Colonic mucosa (tissue), 4 donors: ENCODE measurements at regions not wholly inside any gene's neighbourhood (a gene's known extent, or its start where the extent isn't known, plus 50 kb on each side); places are given as distances from the start of the nearest gene placed in this dataset.

Experiments used
- DNase-seq: peaks from one replicate; pipeline ENCODE4 v3.0.0-alpha.2; 2020
- H3K27ac ChIP-seq: fragments of 200-600 bp; one replicate; pipeline ENCODE4 v1.8.0; 2021
- H3K27me3 ChIP-seq: fragments of 200-600 bp; one replicate; pipeline ENCODE4 v1.8.0; 2021
- H3K36me3 ChIP-seq: fragments of 200-600 bp; one replicate; pipeline ENCODE4 v1.8.0; 2021
- H3K4me1 ChIP-seq: fragments of 200-600 bp; one replicate; pipeline ENCODE4 v1.8.0; 2021; ENCODE audit warnings: mild to moderate bottlenecking
- H3K4me3 ChIP-seq: fragments of 200-600 bp; one replicate; pipeline ENCODE4 v1.8.0; 2021
- H3K9ac ChIP-seq, 2 donors: one replicate each; pipeline ENCODE4 v1.7.0; 2013; ENCODE audit warnings: control low read depth in 2 of 2, low read depth in 2 of 2, low read length in 2 of 2
- H3K9me3 ChIP-seq: fragments of 200-600 bp; one replicate; pipeline ENCODE4 v1.8.0; 2021
- CTCF ChIP-seq: fragments of 200-600 bp; IDR thresholded peaks from one replicate; pipeline ENCODE4 v1.8.0; 2022; ENCODE audit warnings: antibody characterized with exemption, mild to moderate bottlenecking
- intact Hi-C: fragments of 100-400 bp; cut with DNase I; formaldehyde crosslinking; loops from one replicate; pipeline ENCODE4 v1.14.1; 2022
- donor health status: healthy.
- donor health status: DM: no; HTN: no; CAD: no.
- donor health status: DM: no; HTN: no; CAD: no.

- intact Hi-C loops = no loop called here
- H3K36me3 ChIP-seq = no peaks in the 10 kb centered on the region
Observed at GRCh38 chr20:17012546-17013226, 214.2 kb upstream of the PCSK2 start.

DNA sequence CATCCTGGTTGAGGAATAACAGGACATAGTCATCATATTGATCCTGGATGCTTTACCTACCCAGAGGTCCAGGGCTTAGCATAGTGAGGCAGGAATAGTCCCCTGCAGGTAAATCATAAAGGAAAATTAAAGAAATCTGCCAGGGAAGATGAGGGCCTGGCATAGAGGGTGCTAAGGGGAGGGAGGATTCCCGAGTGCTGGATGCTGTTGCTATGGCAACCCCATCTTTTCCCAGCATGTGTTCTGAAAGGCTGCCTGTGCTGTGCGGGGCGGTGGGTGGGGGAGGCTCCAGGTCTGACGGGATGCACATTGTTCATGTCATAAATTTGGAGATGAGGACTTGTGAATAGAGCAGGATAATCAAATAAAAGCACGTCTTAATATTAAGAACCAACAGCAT, 212.6 kb upstream of the PCSK2 start:
- no peaks in the 10 kb centered on the region for H3K4me1 ChIP-seq
- no peaks in the 10 kb centered on the region for H3K27me3 ChIP-seq
- TF ChIP-seq CTCF = no peak
- H3K9ac ChIP-seq = no peak overlapping the region
- no peak overlapping the region for H3K27ac ChIP-seq
- no peaks in the 10 kb centered on the region for H3K36me3 ChIP-seq
- intact Hi-C loops = no loop called here
- no peak for DNase-seq
- H3K9me3 ChIP-seq = no peaks in the 10 kb centered on the region
- no peak overlapping the region for H3K4me3 ChIP-seq

More at GRCh38 chr20:17012546-17013226, 214.2 kb upstream of the PCSK2 start:
- no peak for TF ChIP-seq CTCF
- no peaks in the 10 kb centered on the region for H3K27me3 ChIP-seq
- no peak overlapping the region for H3K27ac ChIP-seq
- H3K4me3 ChIP-seq = no peak overlapping the region
- DNase-seq = no peak
- H3K9me3 ChIP-seq = no peaks in the 10 kb centered on the region
- no peaks in the 10 kb centered on the region for H3K4me1 ChIP-seq
- no peak overlapping the region for H3K9ac ChIP-seq

DNA sequence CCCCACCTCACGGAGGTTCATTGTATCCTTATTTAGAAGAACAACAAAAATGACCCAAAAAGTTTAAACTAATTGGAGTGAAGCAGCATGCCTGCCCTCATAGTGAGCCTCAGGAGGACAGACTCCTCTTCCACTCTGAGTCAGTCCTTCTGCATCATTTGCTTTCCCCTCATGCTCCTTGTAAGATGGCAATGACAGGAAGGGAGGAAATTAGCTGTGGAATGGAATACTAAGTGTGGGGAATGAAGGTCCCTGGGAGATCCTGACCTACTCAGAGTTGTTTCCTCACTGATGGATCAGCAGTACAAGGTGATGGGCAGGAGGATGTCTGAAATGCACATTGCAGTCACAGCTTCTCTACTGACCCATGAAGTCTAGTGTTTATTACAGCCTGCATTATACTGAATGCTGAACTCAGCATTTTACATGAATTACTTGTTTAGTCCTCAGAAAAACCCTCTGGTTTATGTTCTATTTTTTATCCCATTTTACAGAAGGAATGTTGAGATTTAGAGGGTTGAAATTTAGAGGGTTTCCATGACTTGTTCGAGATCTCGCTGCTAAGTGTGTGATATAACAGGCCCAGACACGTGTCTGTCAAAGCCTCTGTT, 212.0 kb upstream of the PCSK2 start:
- no peak for TF ChIP-seq CTCF
- Histone ChIP-seq H3K27me3 (no peaks in the 10 kb centered on the region), H3K4me1 (no peaks in the 10 kb centered on the region), H3K9me3 (no peaks in the 10 kb centered on the region), H3K36me3 (no peaks in the 10 kb centered on the region), H3K9ac (no peak overlapping the region), H3K4me3 (no peak overlapping the region), H3K27ac (no peak overlapping the region)
- intact Hi-C loops = no loop called here
- DNase-seq = no peak

DNA sequence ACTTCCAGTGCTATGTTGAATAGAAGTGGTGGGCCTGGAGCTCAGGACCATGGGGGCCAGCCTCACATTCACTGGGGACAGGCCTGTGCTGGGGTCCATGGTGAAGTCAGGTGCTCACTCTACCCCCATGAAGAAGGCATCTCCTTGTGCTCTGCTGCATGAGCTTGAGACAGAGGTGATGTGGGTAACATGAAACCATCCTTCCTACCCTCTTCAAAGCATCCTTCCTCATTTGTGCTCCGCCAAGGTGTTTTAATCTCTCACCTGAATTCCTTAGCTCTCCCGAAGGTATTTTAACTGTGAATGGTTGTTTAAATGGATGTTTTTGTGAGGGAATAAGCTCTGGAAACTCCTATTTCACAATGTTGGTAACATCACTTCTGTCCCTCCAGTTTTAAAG, 209.6 kb upstream of the PCSK2 start:
- H3K27me3 ChIP-seq = no peaks in the 10 kb centered on the region
- H3K4me3 ChIP-seq = no peak overlapping the region
- H3K4me1 ChIP-seq = no peaks in the 10 kb centered on the region
- H3K9ac ChIP-seq = no peak overlapping the region
- intact Hi-C loops = no loop called here
- H3K36me3 ChIP-seq = no peaks in the 10 kb centered on the region
- H3K9me3 ChIP-seq = no peaks in the 10 kb centered on the region
- no peak for TF ChIP-seq CTCF
- DNase-seq = no peak
- H3K27ac ChIP-seq = no peak overlapping the region

- H3K36me3 ChIP-seq = no peaks in the 10 kb centered on the region
- no peak for DNase-seq
- no peaks in the 10 kb centered on the region for H3K27me3 ChIP-seq
- no peak for TF ChIP-seq CTCF
- H3K4me1 ChIP-seq = no peaks in the 10 kb centered on the region
- H3K9ac ChIP-seq = no peak overlapping the region
- no peak overlapping the region for H3K4me3 ChIP-seq
- H3K27ac ChIP-seq = no peak overlapping the region
- no peaks in the 10 kb centered on the region for H3K9me3 ChIP-seq
- intact Hi-C loops = no loop called here
Observed at GRCh38 chr20:17021481-17021880, 205.4 kb upstream of the PCSK2 start.
